ENCODE measurements at regions not wholly inside any gene's neighbourhood (a gene's known extent, or its start where the extent isn't known, plus 50 kb on each side); places are given as distances from the start of the nearest gene placed in this dataset.

- no peak for TF ChIP-seq CTCF (conservative IDR thresholded peaks at IDR 0.05; ENCODE audit: low read length)
- TF ChIP-seq EZH2phosphoT487 (IDR thresholded peaks at IDR 0.05; ENCODE audit: borderline replicate concordance, low read depth, low read length), result no peak
Observed at GRCh38 chr5:10876006-10876744, 115.1 kb upstream of the DAP start.
